ENCODE measurements at regions not wholly inside any gene's neighbourhood (a gene's known extent, or its start where the extent isn't known, plus 50 kb on each side); places are given as distances from the start of the nearest gene placed in this dataset.

DNA sequence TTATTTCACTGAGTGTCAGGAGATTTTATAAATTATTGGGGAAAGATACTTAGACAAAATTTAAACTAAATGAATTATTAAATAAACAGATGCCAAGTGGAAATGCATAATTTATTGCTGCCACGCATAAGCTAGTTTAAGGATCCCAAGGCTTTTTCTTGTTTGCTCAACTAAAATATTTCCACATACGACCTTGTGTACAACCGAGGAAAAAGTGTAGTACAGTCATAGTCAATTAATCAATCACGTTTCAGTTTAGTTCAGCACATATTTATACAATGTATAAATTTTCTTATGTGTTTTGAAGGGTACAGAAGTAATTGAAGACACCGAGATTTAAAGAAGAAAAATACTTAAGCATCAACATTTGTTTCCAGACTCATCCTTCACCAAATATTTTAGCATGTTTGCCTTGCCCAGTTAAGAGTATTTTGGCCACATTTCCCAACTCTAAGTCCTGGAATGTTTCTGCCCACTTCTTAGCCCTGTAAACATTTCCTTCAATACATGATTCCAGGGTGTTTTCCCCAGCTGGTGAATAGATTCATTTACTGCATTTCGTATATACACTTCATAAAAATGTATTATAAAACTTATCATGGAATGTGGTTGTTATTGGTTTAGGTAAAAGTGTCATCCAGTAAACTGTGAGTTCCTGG, 652.9 kb downstream of the ELAVL2 start:
- Histone ChIP-seq H3K9me3 (ENCODE audit: low read length) (no peaks in the 10 kb centered on the region), H4K20me1 (ENCODE audit: insufficient read depth, low read length) (no peaks in the 10 kb centered on the region), H3K27ac (ENCODE audit: low read depth, low read length, poor library complexity, severe bottlenecking) (no peak overlapping the region), H3K36me3 (ENCODE audit: insufficient read depth, low read length) (no peaks in the 10 kb centered on the region), H3K4me1 (ENCODE audit: insufficient read depth, low read length, poor library complexity, severe bottlenecking) (no peaks in the 10 kb centered on the region), H3K4me3 (ENCODE audit: low read depth, low read length, poor library complexity, severe bottlenecking) (no peak overlapping the region), H3K79me2 (ENCODE audit: insufficient read depth, low read depth, low read length) (no peaks in the 10 kb centered on the region), H3K4me2 (ENCODE audit: low read length) (no peak overlapping the region), H2AFZ (ENCODE audit: low read length) (no peak overlapping the region), H3K9me2 (ENCODE audit: insufficient read depth, low read length) (no peaks in the 10 kb centered on the region)
- no TSS peak for BruUV-seq (replicated peaks)
- TF ChIP-seq, protein P1, sequence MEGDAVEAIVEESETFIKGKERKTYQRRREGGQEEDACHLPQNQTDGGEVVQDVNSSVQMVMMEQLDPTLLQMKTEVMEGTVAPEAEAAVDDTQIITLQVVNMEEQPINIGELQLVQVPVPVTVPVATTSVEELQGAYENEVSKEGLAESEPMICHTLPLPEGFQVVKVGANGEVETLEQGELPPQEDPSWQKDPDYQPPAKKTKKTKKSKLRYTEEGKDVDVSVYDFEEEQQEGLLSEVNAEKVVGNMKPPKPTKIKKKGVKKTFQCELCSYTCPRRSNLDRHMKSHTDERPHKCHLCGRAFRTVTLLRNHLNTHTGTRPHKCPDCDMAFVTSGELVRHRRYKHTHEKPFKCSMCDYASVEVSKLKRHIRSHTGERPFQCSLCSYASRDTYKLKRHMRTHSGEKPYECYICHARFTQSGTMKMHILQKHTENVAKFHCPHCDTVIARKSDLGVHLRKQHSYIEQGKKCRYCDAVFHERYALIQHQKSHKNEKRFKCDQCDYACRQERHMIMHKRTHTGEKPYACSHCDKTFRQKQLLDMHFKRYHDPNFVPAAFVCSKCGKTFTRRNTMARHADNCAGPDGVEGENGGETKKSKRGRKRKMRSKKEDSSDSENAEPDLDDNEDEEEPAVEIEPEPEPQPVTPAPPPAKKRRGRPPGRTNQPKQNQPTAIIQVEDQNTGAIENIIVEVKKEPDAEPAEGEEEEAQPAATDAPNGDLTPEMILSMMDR (conservative IDR thresholded peaks at IDR 0.05; ENCODE audit: low read length), result no peak
- no peak for TF ChIP-seq EZH2phosphoT487 (IDR thresholded peaks at IDR 0.05; ENCODE audit: borderline replicate concordance, low read depth, low read length)
- CTCF ChIA-PET (ENCODE audit: unreplicated experiment), result no interaction called here
- DNase-seq (ENCODE audit: low spot score), result no peak
- intact Hi-C loops (cut with micrococcal nuclease; ENCODE audit: unreplicated experiment), result no loop called here
- POLR2A ChIA-PET, result no interaction called here

DNA sequence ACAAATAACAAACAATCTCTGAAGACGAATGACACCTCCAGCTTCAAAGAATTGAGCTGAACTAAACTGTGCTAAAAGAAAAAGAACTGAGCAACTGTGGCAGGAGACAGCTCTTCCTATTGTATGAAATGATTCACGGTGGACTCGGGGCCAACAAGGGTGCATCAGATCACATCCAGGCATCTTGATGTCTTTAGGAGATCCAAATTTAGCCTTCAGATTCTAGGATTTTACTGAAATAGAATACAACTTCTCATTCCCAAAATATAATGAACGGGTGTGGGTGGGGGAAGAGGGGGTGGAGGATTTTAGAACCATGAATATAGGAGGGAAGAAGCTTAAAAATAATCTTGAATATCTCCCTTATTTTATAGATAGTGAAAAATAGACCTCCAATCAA, 631.8 kb downstream of the ELAVL2 start:
- CTCF ChIA-PET (ENCODE audit: unreplicated experiment), result no interaction called here
- H3K4me2 ChIP-seq (ENCODE audit: low read length), result no peak overlapping the region
- intact Hi-C loops (cut with micrococcal nuclease; ENCODE audit: unreplicated experiment), result no loop called here
- no peak for DNase-seq (ENCODE audit: low spot score)
- POLR2A ChIA-PET, result no interaction called here
- H4K20me1 ChIP-seq (ENCODE audit: insufficient read depth, low read length), result no peaks in the 10 kb centered on the region
- TF ChIP-seq, protein P1 (conservative IDR thresholded peaks at IDR 0.05; ENCODE audit: low read length), result no peak
- no peak for TF ChIP-seq EZH2phosphoT487 (IDR thresholded peaks at IDR 0.05; ENCODE audit: borderline replicate concordance, low read depth, low read length)
- no peak overlapping the region for H3K4me3 ChIP-seq (ENCODE audit: low read depth, low read length, poor library complexity, severe bottlenecking)
- H3K4me1 ChIP-seq (ENCODE audit: insufficient read depth, low read length, poor library complexity, severe bottlenecking), result no peaks in the 10 kb centered on the region
- H3K79me2 ChIP-seq (ENCODE audit: insufficient read depth, low read depth, low read length), result no peaks in the 10 kb centered on the region
- H3K9me2 ChIP-seq (ENCODE audit: insufficient read depth, low read length), result no peaks in the 10 kb centered on the region
- no peak overlapping the region for H2AFZ ChIP-seq (ENCODE audit: low read length)
- no peaks in the 10 kb centered on the region for H3K36me3 ChIP-seq (ENCODE audit: insufficient read depth, low read length)
- no peaks in the 10 kb centered on the region for H3K9me3 ChIP-seq (ENCODE audit: low read length)
- no peak overlapping the region for H3K27ac ChIP-seq (ENCODE audit: low read depth, low read length, poor library complexity, severe bottlenecking)
- BruUV-seq (replicated peaks), result no TSS peak

DNA sequence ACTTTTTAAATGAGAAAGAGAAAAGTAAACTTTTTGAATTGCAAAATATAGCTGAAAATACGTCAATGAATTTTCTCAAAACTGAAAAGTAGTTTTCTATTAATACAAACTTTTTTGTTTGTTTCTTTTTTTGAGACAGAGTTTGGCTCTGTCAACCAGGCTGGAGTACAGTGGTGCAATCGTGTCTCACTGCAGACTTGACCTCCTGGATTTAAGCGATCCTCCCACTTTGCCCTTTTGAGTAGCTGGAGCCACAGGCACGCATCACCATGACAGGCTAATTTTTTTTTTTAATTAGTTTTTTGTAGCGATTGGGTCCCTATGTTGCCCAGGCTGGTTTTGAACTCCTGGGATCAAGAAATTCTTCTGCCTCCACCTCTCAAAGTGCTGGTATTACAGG, 610.4 kb downstream of the ELAVL2 start:
- Histone ChIP-seq H3K4me2 (ENCODE audit: low read length) (no peak overlapping the region), H3K4me1 (ENCODE audit: insufficient read depth, low read length, poor library complexity, severe bottlenecking) (no peaks in the 10 kb centered on the region), H3K4me3 (ENCODE audit: low read depth, low read length, poor library complexity, severe bottlenecking) (no peak overlapping the region), H3K27ac (ENCODE audit: low read depth, low read length, poor library complexity, severe bottlenecking) (no peak overlapping the region), H2AFZ (ENCODE audit: low read length) (no peak overlapping the region), H3K79me2 (ENCODE audit: insufficient read depth, low read depth, low read length) (no peaks in the 10 kb centered on the region), H3K36me3 (ENCODE audit: insufficient read depth, low read length) (no peaks in the 10 kb centered on the region), H3K9me2 (ENCODE audit: insufficient read depth, low read length) (no peaks in the 10 kb centered on the region), H4K20me1 (ENCODE audit: insufficient read depth, low read length) (no peaks in the 10 kb centered on the region), H3K9me3 (ENCODE audit: low read length) (no peaks in the 10 kb centered on the region)
- TF ChIP-seq, protein P1 (conservative IDR thresholded peaks at IDR 0.05; ENCODE audit: low read length), result no peak
- no peak for TF ChIP-seq EZH2phosphoT487 (IDR thresholded peaks at IDR 0.05; ENCODE audit: borderline replicate concordance, low read depth, low read length)
- intact Hi-C loops (cut with micrococcal nuclease; ENCODE audit: unreplicated experiment), result no loop called here
- no TSS peak for BruUV-seq (replicated peaks)
- ChIA-PET CTCF (ENCODE audit: unreplicated experiment) (no interaction called here), POLR2A (interaction anchor here (0.6 to 1.3 kb wide), 3 partner anchors 16 to 89 kb away, joined by 3 to 4 read pairs (median 4); no protein-coding TSS in a partner anchor)
- DNase-seq (ENCODE audit: low spot score), result no peak

All from OCI-LY7 (cell line).